Upper lobe of left lung (tissue), 4 donors: ENCODE measurements at regions not wholly inside any gene's neighbourhood (a gene's known extent, or its start where the extent isn't known, plus 50 kb on each side); places are given as distances from the start of the nearest gene placed in this dataset.

ENCODE experiments used
- EP300 ChIP-seq, 4 donors: sonication (generic); formaldehyde crosslinking; IDR thresholded peaks; one replicate each; pipeline ENCODE4 v1.5.1; 2017; ENCODE audit warnings: antibody characterized with exemption in 4 of 4, control low read depth in 2 of 4
- POLR2A ChIP-seq, 4 donors: fragments of 450-650 bp; IDR thresholded peaks; one replicate each; pipeline ENCODE4 v1.5.1; 2016 to 2017; ENCODE audit warnings: antibody characterized with exemption in 4 of 4, mild to moderate bottlenecking in 2 of 4
- POLR2AphosphoS5 ChIP-seq, 2 donors: sonication (generic); formaldehyde crosslinking; IDR thresholded peaks; one replicate each; pipeline ENCODE4 v1.5.1; 2017; ENCODE audit warnings: antibody characterized with exemption in 2 of 2

GRCh38 chr4:103918214-103918613 lies 198.4 kb upstream of the TACR3 start:
- TF ChIP-seq POLR2A (IDR thresholded peaks at IDR 0.05): no peak
- TF ChIP-seq EP300 (IDR thresholded peaks at IDR 0.05): no peak
- no peak for TF ChIP-seq POLR2AphosphoS5 (IDR thresholded peaks at IDR 0.05)
